Endothelial cell of umbilical vein (primary cell): ENCODE measurements at regions not wholly inside any gene's neighbourhood (a gene's known extent, or its start where the extent isn't known, plus 50 kb on each side); places are given as distances from the start of the nearest gene placed in this dataset.

Source experiments
- CTCF ChIP-seq, 2 donors: IDR thresholded peaks; 1 replicate in 1 of 2; 2 replicates in 1 of 2; pipeline ENCODE4 v1.5.1; 2011; ENCODE audit warnings: low read length in 2 of 2, mild to moderate bottlenecking in 2 of 2, moderate library complexity in 2 of 2, control low read depth in 1 of 2, inconsistent platforms in 1 of 2, low read depth in 1 of 2; ENCODE audit not compliant: insufficient read depth in 1 of 2; ENCODE audit errors: extremely low read depth in 1 of 2
- EZH2 ChIP-seq: IDR thresholded peaks from 2 replicates; pipeline ENCODE4 v1.6.1; 2012; ENCODE audit warnings: borderline replicate concordance, low read depth, mild to moderate bottlenecking, moderate library complexity, low read length, inconsistent platforms; ENCODE audit not compliant: severe bottlenecking
- FOS ChIP-seq: IDR thresholded peaks from 2 replicates; pipeline ENCODE4 v1.6.1; 2011; ENCODE audit warnings: mild to moderate bottlenecking, low read length, moderate library complexity, borderline replicate concordance; ENCODE audit not compliant: insufficient read depth
- JUN ChIP-seq: IDR thresholded peaks from 2 replicates; pipeline ENCODE4 v1.6.1; 2011; ENCODE audit warnings: borderline replicate concordance, low read depth; ENCODE audit not compliant: insufficient read length, insufficient read depth
- MAX ChIP-seq: IDR thresholded peaks from 2 replicates; pipeline ENCODE4 v1.6.1; 2011; ENCODE audit not compliant: insufficient read depth, insufficient read length
- MYC ChIP-seq: IDR thresholded peaks from one replicate; pipeline ENCODE4 v1.6.1; 2011; ENCODE audit warnings: mild to moderate bottlenecking, low read depth, low read length
- POLR2A ChIP-seq: IDR thresholded peaks from 2 replicates; pipeline ENCODE4 v1.6.1; 2012; ENCODE audit warnings: low read depth, mild to moderate bottlenecking, control low read depth, low read length
- POLR2AphosphoS5 ChIP-seq: IDR thresholded peaks from 2 replicates; pipeline ENCODE4 v1.6.1; 2012; ENCODE audit warnings: low read depth, mild to moderate bottlenecking, control low read depth, low read length, moderate library complexity; ENCODE audit not compliant: insufficient read depth

GRCh38 chr11:32313477-32313876, 121.9 kb downstream of the WT1 start:
- no peak for TF ChIP-seq CTCF (IDR thresholded peaks at IDR 0.05; ENCODE audit: extremely low read depth in 1 of 2, insufficient read depth in 1 of 2, low read depth in 1 of 2, low read length in 2 of 2)
- no peak for TF ChIP-seq POLR2A
- TF ChIP-seq EZH2, result no peak
- no peak for TF ChIP-seq FOS
- no peak for TF ChIP-seq MAX
- no peak for TF ChIP-seq POLR2AphosphoS5
- no peak for TF ChIP-seq MYC
- no peak for TF ChIP-seq JUN
